HG03097 (cell line): ENCODE measurements at regions not wholly inside any gene's neighbourhood (a gene's known extent, or its start where the extent isn't known, plus 50 kb on each side); places are given as distances from the start of the nearest gene placed in this dataset.

Experiments used
- ATAC-seq: cut with Tn5 transposase; IDR thresholded peaks from one replicate; pipeline ENCODE4 v1.9.1; 2021; ENCODE audit not compliant: unreplicated experiment, low FRiP score

GRCh38 chr2:9156483-9156882 is 50.1 kb upstream of the ASAP2 start:
- no peak for ATAC-seq

- no peak for ATAC-seq
Observed at GRCh38 chr2:9154061-9154460, 52.6 kb upstream of the ASAP2 start.

GRCh38 chr2:9153643-9153980 is 53.0 kb upstream of the ASAP2 start:
- ATAC-seq = no peak

DNA sequence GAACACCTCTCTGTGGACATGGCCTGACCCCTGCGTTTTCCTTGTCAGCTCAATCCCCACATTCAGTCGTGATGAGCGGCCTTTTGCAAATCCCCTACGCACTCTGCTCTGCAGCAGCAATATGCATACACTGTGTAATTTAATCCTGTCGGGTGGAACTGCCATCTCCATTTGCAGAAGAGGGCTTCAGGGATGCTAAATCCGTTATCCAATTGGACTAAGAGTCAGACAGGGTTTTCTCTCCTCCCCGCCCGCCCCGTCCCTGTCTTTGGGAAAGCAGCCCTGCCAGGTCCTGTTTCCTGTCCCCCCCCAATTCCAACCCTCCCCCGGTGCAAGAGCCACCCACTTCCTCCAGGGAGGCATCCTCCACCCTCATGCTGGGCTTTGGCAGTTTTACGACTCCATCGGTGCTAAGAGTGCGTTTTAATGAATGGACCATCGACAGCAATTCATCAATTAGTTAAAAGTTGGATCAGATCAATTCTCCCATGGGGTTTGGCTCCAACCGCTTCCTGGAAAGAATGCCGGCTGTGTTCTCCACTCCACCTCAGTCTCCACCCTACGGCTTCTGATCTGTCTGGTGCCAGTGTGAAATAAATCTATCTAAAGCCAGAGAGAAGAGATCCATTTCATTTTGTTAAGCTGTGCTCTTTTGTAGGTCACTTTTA is 53.5 kb upstream of the ASAP2 start:
- ATAC-seq = no peak

GRCh38 chr2:9150906-9151305 is 55.7 kb upstream of the ASAP2 start:
- ATAC-seq = no peak

DNA sequence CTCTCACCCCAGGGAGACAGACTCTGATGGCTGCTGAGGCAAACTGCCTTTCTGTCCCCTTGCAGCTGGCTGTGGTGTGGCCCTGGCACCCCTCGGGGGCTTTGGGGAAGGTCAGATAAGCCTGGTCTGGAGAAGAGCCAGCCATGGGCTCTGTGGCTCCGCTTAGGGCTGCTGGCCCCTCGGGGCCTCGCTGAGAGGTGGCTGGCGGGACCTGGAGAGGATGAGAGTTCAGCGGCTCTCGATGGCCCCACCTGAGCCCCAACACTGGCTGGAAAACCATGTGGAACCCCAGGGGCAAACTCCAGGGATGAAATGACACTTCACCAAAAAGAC is 56.1 kb upstream of the ASAP2 start:
- no peak for ATAC-seq

- no peak for ATAC-seq
Observed at GRCh38 chr2:9149726-9150567, 56.7 kb upstream of the ASAP2 start.

DNA sequence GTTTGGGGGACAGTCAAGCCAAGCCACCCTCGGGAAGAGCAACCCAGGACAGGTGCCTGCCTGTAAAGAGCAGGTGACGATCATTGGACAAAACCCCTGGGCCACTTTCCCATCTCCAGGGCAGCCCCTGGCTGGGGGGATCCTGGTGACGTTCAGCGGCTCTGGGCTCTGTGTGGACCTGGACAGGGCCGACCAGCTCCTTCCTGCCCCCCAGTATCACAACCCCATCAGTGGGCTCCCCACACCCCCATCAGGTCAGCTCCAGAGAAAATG is 57.3 kb upstream of the ASAP2 start:
- ATAC-seq = no peak

GRCh38 chr2:9146646-9147045 is 60.0 kb upstream of the ASAP2 start:
- ATAC-seq = no peak

- ATAC-seq = no peak
Observed at GRCh38 chr2:9145752-9146430, 60.7 kb upstream of the ASAP2 start.

DNA sequence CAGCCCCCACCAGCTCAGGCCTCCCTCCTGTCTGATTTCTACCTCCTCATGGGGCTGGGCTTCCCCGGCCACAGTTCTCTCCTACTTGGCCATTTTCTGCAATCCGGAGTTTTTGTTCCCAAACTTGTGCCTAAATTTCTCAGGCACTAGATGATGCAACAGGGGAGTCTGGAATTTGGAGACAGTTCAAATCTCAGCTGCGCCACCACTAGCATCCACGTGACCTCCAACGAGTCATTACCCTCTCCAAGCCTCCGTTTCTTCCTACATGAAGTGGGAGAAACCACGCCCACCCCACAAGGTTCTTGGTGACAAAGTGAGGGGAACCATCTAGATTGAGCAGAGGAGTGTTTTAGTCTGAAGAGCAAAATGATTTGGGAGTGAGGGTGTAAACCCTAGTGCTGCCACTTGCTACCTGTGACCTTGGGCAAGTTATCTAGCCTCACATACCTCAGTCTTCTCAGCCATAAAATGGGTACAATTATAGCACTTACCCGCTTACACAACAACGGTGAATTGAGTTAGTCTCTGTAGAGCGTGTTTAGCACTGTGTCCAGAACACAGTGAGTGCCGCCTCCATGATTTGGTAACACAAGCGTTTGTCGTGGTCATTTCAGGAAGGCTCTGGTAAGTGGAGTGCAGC is 61.4 kb upstream of the ASAP2 start:
- no peak for ATAC-seq

GRCh38 chr2:9144617-9145016 is 62.0 kb upstream of the ASAP2 start:
- no peak for ATAC-seq

GRCh38 chr2:9144046-9144445 is 62.6 kb upstream of the ASAP2 start:
- no peak for ATAC-seq

DNA sequence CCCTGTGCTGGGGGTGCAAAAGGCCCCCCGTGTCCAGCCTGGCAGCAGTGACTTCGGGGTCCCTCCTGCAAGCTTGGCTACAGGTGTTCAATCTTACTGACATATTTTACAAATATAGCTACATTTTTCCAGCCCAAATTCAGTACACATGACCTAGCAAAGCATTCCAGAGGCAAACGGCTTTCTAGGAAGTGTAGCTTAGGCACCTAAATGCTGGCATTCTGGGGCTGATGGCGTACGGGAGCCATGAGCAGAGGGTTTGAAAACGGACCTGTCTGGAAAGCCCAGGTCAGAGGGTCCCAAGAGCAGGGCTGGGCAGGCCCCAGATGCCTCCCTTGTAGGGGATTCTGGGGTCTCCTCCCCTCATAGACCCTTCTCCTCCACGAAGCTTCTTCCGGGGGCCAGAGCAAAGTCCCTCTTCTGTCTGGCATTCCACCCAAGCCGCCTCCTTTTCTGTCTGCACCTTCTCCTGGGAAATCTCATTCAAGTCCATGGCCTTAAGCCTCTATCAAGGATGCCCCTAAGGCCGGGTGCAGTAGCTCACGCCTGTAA is 63.3 kb upstream of the ASAP2 start:
- ATAC-seq = no peak

- ATAC-seq = peak; percentile 92
Observed at GRCh38 chr2:9142551-9143263, 63.9 kb upstream of the ASAP2 start.

- ATAC-seq = no peak
Observed at GRCh38 chr2:9141706-9142460, 64.7 kb upstream of the ASAP2 start.

DNA sequence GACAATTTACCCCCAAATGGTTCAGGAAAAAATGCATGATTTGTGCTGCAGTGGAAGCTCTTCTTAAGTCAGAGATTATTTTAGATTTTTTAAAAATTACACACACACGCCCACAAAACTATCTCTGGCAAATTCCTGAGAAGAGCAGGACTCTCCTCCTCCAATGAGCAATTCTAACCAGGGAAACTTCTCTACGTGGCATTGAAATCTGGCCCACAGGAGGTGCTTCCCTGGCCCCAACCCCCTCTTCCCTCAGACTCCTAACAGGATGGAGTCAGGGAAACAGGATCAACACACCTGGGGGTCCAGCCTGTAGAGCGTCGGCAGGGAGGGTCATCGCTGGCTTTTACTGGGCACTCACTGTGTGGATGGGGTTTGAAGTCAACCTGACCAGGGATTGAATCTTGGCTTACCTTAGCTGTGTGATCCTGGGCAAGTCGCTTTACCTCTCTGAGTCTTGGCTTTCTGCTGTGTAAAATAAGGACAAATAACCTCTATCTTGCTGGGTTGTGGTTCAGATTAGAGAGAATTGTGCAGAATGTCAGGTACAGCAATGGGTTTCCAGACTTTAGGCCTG is 65.4 kb upstream of the ASAP2 start:
- no peak for ATAC-seq

DNA sequence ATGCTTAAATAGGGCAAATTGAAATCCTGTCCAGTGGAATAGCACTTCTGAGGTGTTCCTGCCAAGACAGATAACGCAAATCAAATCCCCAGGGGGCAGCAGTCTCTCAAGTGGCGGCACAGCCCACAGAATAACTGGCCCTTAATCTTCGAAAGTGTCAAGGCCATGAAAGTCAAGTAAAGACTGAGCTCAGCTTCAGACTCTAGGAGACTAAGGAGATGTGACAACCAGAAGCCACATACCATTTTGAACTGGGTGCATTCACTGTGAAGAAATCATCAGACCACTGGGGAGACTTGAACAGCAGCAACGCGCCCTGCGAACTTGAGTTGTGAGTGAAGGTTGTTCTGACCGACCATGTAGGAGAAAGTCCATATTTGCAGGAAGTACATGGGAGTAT is 66.0 kb upstream of the ASAP2 start:
- no peak for ATAC-seq

DNA sequence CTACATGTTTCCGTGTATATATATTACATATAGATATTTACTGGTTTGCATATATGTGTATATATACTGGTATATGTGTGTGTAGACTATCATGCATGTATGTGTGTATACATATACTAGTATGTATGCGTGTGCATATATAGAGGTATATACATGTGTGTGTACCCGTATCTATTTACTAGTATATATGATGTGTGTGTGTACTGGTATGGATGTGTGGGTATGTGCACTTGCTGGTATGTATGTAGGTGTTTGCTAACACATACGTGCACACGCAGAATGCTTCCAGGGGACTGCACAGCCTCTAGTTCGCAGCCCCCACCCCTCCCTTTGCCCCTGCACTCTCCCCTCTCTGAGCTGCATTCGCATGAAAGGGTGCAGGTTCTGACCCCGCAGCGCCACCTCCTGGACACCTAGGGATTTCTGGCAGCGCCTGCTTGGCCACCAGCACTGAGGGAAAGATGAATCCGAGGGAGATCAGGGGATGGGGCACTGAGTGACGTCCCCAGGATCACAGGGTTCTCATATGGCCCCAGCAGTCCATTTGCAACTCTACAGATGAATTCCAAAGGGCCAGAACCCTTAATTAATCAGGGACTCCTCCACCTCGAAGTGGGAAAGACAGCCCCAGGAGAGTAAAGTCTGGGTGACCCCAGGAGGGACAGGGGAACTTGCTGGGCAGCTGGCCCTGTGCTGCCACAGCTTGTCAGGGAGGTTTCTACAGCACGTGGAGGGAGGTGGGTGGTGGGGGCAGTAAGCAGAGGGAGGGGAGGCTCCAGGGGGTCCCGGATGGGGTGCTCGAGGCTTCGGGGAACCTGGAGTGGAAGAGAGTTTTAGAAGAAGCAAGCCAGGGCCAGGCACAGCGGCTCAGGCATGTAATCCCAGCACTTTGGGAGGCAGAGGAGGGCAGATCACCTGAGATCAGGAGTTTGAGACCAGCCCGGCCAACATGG is 66.8 kb upstream of the ASAP2 start:
- no peak for ATAC-seq
